GM18951 (cell line): ENCODE measurements at regions not wholly inside any gene's neighbourhood (a gene's known extent, or its start where the extent isn't known, plus 50 kb on each side); places are given as distances from the start of the nearest gene placed in this dataset.

Experiments used
- POLR2A ChIP-seq: IDR thresholded peaks from 4 replicates; pipeline ENCODE4 v1.6.1; 2011; ENCODE audit warnings: mild to moderate bottlenecking; ENCODE audit not compliant: insufficient read length, insufficient read depth; ENCODE audit errors: extremely low read depth
- in situ Hi-C: fragments of 300-500 bp; cut with MboI; formaldehyde crosslinking; loops from one replicate; pipeline ENCODE4 v1.12.0; 2022; ENCODE audit warnings: low sequenced_read_pairs, mixed read lengths, inconsistent platforms; ENCODE audit not compliant: unreplicated experiment

DNA sequence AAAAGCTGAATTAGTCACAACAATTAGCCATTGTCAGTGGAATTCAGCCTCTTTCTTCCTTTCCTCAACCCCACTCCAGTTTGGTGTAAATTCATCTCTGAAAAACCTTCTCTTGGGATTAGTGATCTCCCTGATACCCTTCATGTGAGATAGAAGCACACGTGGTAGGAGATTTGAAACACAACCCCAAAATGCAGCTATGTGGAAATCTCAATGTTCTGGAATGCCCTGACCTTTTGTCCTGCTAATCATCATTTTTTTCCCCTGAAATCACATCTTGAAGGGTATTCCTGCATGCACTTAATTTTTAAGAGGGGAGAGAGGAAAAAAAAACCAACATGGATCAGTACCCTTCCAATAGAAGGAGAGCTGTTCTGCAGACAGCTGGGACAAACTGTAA is 612.6 kb downstream of the EBF1 start:
- no peak for TF ChIP-seq POLR2A

GRCh38 chr5:158486566-158486965 is 613.1 kb downstream of the EBF1 start:
- TF ChIP-seq POLR2A = no peak
- in situ Hi-C loops = no loop called here

More for the DNA sequence above, 612.6 kb downstream of the EBF1 start:
- in situ Hi-C loops = no loop called here

DNA sequence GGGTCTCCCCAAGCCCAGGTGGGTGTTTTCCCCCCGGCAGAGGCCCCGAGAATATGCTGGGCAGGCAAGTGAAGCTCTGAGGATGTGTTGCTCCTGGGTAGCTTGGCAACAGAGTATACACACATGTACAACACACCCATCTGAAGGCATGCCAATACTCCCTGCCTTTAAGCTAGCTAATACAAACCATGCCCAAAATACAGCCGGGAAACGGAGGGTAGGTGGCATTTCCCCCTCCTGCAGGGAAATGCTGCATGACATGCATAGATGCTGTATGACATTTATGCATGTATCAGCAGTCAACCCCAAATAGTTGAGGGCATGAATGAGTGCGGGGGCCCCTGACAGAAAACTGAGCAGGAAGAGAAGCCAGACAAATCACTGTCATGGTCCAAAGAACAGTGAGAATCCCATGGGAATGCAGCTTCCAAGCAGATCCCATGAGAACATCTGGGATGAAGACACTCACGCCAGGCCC is 614.1 kb downstream of the EBF1 start:
- TF ChIP-seq POLR2A = no peak
- in situ Hi-C loops = no loop called here

- in situ Hi-C loops = no loop called here
- TF ChIP-seq POLR2A = no peak
These were observed 614.7 kb downstream of the EBF1 start for GRCh38 chr5:158485047-158485446.

- no peak for TF ChIP-seq POLR2A
- in situ Hi-C loops = no loop called here
These were observed 615.6 kb downstream of the EBF1 start for GRCh38 chr5:158484150-158484549.

GRCh38 chr5:158483281-158483860 is 616.3 kb downstream of the EBF1 start:
- TF ChIP-seq POLR2A = no peak
- in situ Hi-C loops = no loop called here

- TF ChIP-seq POLR2A = no peak
- in situ Hi-C loops = no loop called here
These were observed 617.6 kb downstream of the EBF1 start for GRCh38 chr5:158482125-158482524.

GRCh38 chr5:158478139-158478538 is 619.2 kb upstream of the CLINT1 start:
- in situ Hi-C loops = no loop called here

DNA sequence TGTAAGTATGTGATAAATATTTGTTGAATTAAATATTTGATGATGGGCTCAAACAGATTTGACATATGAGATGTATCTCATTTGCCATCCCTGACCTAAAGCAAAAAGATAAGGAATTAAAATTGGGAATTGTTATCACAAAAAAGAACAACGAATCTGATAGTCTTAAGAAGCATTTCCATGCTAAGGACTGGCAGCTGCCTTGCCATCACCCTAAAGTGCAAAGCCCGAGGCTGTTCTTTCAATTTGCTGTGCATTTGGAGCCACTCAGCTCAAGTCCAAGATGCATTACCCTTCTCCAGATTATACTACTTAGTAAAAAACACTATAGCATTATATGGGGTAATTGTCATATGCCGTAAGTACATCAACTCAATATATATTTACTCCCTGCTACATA is 618.3 kb upstream of the CLINT1 start:
- in situ Hi-C loops = no loop called here
- TF ChIP-seq POLR2A = no peak

More at GRCh38 chr5:158478139-158478538, 619.2 kb upstream of the CLINT1 start:
- TF ChIP-seq POLR2A = no peak

DNA sequence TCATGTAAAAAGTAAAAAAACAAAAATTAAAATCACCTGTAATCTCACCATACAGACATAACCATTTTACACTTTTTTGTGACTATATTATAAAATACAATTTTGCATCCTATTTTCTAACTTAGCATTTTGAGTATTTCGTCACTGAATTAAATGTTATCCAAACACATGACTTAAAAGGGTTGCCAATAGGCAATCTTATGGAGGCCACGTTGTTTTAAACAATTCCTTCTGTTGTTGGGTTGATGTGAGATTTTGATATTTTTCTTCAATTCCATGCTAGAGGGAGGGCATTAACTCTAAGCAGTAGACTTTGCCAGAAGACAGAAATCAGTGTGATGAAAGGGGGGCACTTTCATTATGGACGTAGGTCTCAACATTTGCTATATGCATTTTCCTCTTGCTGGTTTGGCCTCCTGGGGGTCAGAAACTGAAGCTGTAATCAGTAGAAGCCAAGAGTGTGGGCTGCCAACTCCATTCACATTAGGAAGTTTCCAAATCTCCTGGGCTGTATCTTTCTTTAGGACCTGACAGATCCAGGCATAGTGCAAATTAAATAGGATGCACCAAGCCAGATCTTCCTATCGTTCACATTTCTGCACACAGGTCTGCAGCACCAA is 614.2 kb upstream of the CLINT1 start:
- no peak for TF ChIP-seq POLR2A
- in situ Hi-C loops = no loop called here

GRCh38 chr5:158471535-158471924 is 612.6 kb upstream of the CLINT1 start:
- in situ Hi-C loops = no loop called here

GRCh38 chr5:158470764-158471534 is 612.0 kb upstream of the CLINT1 start:
- no peak for TF ChIP-seq POLR2A
- in situ Hi-C loops = no loop called here

More at GRCh38 chr5:158471535-158471924, 612.6 kb upstream of the CLINT1 start:
- no peak for TF ChIP-seq POLR2A

- no peak for TF ChIP-seq POLR2A
These were observed 609.5 kb upstream of the CLINT1 start for GRCh38 chr5:158468444-158468843.

GRCh38 chr5:158466191-158466590 is 607.2 kb upstream of the CLINT1 start:
- no peak for TF ChIP-seq POLR2A
- in situ Hi-C loops = no loop called here

More at GRCh38 chr5:158468444-158468843, 609.5 kb upstream of the CLINT1 start:
- in situ Hi-C loops = no loop called here
